ENCODE measurements at regions not wholly inside any gene's neighbourhood (a gene's known extent, or its start where the extent isn't known, plus 50 kb on each side); places are given as distances from the start of the nearest gene placed in this dataset.

DNA sequence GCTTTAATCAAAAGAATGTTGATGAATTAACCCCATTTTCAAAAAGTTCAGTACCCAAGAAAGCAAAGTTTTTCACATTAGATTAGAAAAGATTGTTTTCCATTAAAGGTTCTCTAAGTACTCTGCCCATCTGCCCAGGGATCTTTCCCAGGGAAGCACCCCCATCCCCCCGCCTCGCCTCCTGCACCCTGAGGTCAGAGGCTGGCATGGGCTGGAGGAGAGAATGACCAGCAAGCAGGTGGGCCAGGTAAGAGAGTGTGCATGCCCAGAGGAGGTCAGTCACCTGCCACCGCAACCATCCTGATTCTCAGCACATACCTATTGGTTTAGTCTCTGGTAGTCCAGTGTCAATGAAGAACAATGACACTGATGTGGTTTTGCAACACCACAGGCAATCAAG is 279.4 kb upstream of the ZNF507 start:
- Histone ChIP-seq H3K9me2 (replicated peaks; ENCODE audit: insufficient read depth) (no peaks in the 10 kb centered on the region), H4K20me1 (ENCODE audit: insufficient read depth, poor library complexity, severe bottlenecking) (no peaks in the 10 kb centered on the region), H3K9me3 (ENCODE audit: low read depth) (no peaks in the 10 kb centered on the region), H3K4me1 (ENCODE audit: insufficient read depth) (no peaks in the 10 kb centered on the region), H2AFZ (no peak overlapping the region), H3K4me3 (no peak overlapping the region), H3K79me2 (no peaks in the 10 kb centered on the region), H3K27me3 (no peaks in the 10 kb centered on the region), H3K36me3 (replicated peaks; ENCODE audit: insufficient read depth, low read depth) (no peaks in the 10 kb centered on the region), H3K4me2 (no peak overlapping the region), H3K27ac (no peak overlapping the region)
- no peak for TF ChIP-seq EZH2phosphoT487 (IDR thresholded peaks at IDR 0.05; ENCODE audit: low read depth, severe bottlenecking, unreplicated experiment)
- TF ChIP-seq EZH2 (IDR thresholded peaks at IDR 0.05; ENCODE audit: borderline replicate concordance) = no peak
- TF ChIP-seq, protein P1, sequence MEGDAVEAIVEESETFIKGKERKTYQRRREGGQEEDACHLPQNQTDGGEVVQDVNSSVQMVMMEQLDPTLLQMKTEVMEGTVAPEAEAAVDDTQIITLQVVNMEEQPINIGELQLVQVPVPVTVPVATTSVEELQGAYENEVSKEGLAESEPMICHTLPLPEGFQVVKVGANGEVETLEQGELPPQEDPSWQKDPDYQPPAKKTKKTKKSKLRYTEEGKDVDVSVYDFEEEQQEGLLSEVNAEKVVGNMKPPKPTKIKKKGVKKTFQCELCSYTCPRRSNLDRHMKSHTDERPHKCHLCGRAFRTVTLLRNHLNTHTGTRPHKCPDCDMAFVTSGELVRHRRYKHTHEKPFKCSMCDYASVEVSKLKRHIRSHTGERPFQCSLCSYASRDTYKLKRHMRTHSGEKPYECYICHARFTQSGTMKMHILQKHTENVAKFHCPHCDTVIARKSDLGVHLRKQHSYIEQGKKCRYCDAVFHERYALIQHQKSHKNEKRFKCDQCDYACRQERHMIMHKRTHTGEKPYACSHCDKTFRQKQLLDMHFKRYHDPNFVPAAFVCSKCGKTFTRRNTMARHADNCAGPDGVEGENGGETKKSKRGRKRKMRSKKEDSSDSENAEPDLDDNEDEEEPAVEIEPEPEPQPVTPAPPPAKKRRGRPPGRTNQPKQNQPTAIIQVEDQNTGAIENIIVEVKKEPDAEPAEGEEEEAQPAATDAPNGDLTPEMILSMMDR (IDR thresholded peaks at IDR 0.05; ENCODE audit: poor library complexity) = no peak
- no peak for DNase-seq (ENCODE audit: low spot score)
- 100% methylated on average over 3 of the region's 3 CpGs for WGBS (ENCODE audit: low lambda C conversion rate, missing lambda C conversion rate)

GRCh38 chr19:32067685-32068084 is 277.7 kb upstream of the ZNF507 start:
- Histone ChIP-seq H3K9me2 (replicated peaks; ENCODE audit: insufficient read depth) (no peaks in the 10 kb centered on the region), H3K79me2 (no peaks in the 10 kb centered on the region), H3K4me3 (no peak overlapping the region), H2AFZ (no peak overlapping the region), H3K27ac (no peak overlapping the region), H3K4me1 (ENCODE audit: insufficient read depth) (no peaks in the 10 kb centered on the region), H3K36me3 (replicated peaks; ENCODE audit: insufficient read depth, low read depth) (no peaks in the 10 kb centered on the region), H3K4me2 (no peak overlapping the region), H3K9me3 (ENCODE audit: low read depth) (no peaks in the 10 kb centered on the region), H4K20me1 (ENCODE audit: insufficient read depth, poor library complexity, severe bottlenecking) (no peaks in the 10 kb centered on the region), H3K27me3 (no peaks in the 10 kb centered on the region)
- WGBS (ENCODE audit: low lambda C conversion rate, missing lambda C conversion rate) = 56% methylated on average over 5 of the region's 5 CpGs
- no peak for DNase-seq (ENCODE audit: low spot score)
- TF ChIP-seq EZH2phosphoT487 (IDR thresholded peaks at IDR 0.05; ENCODE audit: low read depth, severe bottlenecking, unreplicated experiment) = no peak
- TF ChIP-seq, protein P1 (IDR thresholded peaks at IDR 0.05; ENCODE audit: poor library complexity) = no peak
- TF ChIP-seq EZH2 (IDR thresholded peaks at IDR 0.05; ENCODE audit: borderline replicate concordance) = no peak

DNA sequence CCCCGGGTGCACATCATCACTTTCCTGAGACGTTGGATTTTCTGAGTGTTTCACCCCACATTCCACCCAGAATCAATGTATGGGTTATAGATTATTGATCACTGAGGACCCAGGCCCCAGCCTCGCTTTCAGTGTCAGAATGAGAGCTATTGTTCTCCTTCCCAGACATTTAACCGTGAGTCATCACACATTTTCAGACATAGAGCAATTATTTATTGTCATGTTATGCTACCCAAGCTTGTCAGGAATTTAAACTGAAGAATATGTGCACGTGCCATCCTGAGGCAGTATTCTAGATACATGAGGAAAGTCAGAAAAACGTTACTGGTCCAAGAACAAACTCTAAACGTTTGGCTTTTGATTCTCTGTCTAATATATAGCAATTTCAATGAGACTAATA is 276.6 kb upstream of the ZNF507 start:
- Histone ChIP-seq H3K79me2 (no peaks in the 10 kb centered on the region), H3K27ac (no peak overlapping the region), H3K9me3 (ENCODE audit: low read depth) (no peaks in the 10 kb centered on the region), H3K36me3 (replicated peaks; ENCODE audit: insufficient read depth, low read depth) (no peaks in the 10 kb centered on the region), H4K20me1 (ENCODE audit: insufficient read depth, poor library complexity, severe bottlenecking) (no peaks in the 10 kb centered on the region), H3K9me2 (replicated peaks; ENCODE audit: insufficient read depth) (no peaks in the 10 kb centered on the region), H3K4me1 (ENCODE audit: insufficient read depth) (no peaks in the 10 kb centered on the region), H2AFZ (no peak overlapping the region), H3K4me3 (no peak overlapping the region), H3K27me3 (no peaks in the 10 kb centered on the region), H3K4me2 (no peak overlapping the region)
- DNase-seq (ENCODE audit: low spot score) = no peak
- no peak for TF ChIP-seq EZH2 (IDR thresholded peaks at IDR 0.05; ENCODE audit: borderline replicate concordance)
- TF ChIP-seq, protein P1 (IDR thresholded peaks at IDR 0.05; ENCODE audit: poor library complexity) = no peak
- no peak for TF ChIP-seq EZH2phosphoT487 (IDR thresholded peaks at IDR 0.05; ENCODE audit: low read depth, severe bottlenecking, unreplicated experiment)
- WGBS (ENCODE audit: low lambda C conversion rate, missing lambda C conversion rate) = 71% methylated on average over 7 of the region's 7 CpGs

GRCh38 chr19:32070101-32070500 is 275.3 kb upstream of the ZNF507 start:
- H4K20me1 ChIP-seq (ENCODE audit: insufficient read depth, poor library complexity, severe bottlenecking) = no peaks in the 10 kb centered on the region
- WGBS (ENCODE audit: low lambda C conversion rate, missing lambda C conversion rate) = 90% methylated on average over 13 of the region's 13 CpGs
- no peaks in the 10 kb centered on the region for H3K4me1 ChIP-seq (ENCODE audit: insufficient read depth)
- H3K27me3 ChIP-seq = no peaks in the 10 kb centered on the region
- DNase-seq (ENCODE audit: low spot score) = no peak
- H3K9me2 ChIP-seq (replicated peaks; ENCODE audit: insufficient read depth) = no peaks in the 10 kb centered on the region
- no peaks in the 10 kb centered on the region for H3K36me3 ChIP-seq (replicated peaks; ENCODE audit: insufficient read depth, low read depth)
- no peak overlapping the region for H3K4me2 ChIP-seq
- TF ChIP-seq, protein P1 (IDR thresholded peaks at IDR 0.05; ENCODE audit: poor library complexity) = no peak
- H2AFZ ChIP-seq = no peak overlapping the region
- no peaks in the 10 kb centered on the region for H3K79me2 ChIP-seq
- H3K27ac ChIP-seq = no peak overlapping the region
- no peaks in the 10 kb centered on the region for H3K9me3 ChIP-seq (ENCODE audit: low read depth)
- H3K4me3 ChIP-seq = no peak overlapping the region
